B cell (primary cell): ENCODE measurements at regions not wholly inside any gene's neighbourhood (a gene's known extent, or its start where the extent isn't known, plus 50 kb on each side); places are given as distances from the start of the nearest gene placed in this dataset.

Source experiments
- CTCF ChIP-seq: fragments of 200-600 bp; IDR thresholded peaks from one replicate; pipeline ENCODE4 v1.8.0; 2022; ENCODE audit warnings: antibody characterized with exemption, mild to moderate bottlenecking
- EZH2 ChIP-seq: IDR thresholded peaks from 2 replicates; pipeline ENCODE4 v1.6.1; 2012; ENCODE audit warnings: borderline replicate concordance, low read depth, mild to moderate bottlenecking, moderate library complexity, low read length; ENCODE audit not compliant: insufficient read depth, poor library complexity, severe bottlenecking

GRCh38 chr1:111025109-111025508, 61.4 kb upstream of the LRIF1 start:
- TF ChIP-seq CTCF (no peak), EZH2 (no peak)
